ENCODE measurements at regions not wholly inside any gene's neighbourhood (a gene's known extent, or its start where the extent isn't known, plus 50 kb on each side); places are given as distances from the start of the nearest gene placed in this dataset.

DNA sequence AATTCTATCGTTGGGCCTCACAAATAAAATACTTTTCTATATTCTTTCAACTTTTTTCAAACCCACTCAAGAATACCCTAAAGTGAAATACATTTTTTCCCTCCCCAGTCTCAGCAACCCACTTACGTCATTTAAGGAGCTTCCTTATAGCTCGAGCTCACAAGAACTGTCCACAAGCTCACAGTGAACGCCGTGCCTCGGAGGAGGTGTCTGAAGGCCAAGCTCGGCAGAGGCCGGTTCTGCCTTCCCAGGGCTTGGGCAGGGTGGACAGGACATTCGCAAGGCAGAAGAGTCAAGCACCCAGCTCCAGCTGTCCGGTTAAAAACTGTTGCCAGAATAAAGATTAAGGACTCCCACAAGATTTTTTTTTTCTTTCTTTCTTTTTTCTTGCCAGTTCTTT is 802.3 kb downstream of the QKI start:
- TF ChIP-seq, protein P1, sequence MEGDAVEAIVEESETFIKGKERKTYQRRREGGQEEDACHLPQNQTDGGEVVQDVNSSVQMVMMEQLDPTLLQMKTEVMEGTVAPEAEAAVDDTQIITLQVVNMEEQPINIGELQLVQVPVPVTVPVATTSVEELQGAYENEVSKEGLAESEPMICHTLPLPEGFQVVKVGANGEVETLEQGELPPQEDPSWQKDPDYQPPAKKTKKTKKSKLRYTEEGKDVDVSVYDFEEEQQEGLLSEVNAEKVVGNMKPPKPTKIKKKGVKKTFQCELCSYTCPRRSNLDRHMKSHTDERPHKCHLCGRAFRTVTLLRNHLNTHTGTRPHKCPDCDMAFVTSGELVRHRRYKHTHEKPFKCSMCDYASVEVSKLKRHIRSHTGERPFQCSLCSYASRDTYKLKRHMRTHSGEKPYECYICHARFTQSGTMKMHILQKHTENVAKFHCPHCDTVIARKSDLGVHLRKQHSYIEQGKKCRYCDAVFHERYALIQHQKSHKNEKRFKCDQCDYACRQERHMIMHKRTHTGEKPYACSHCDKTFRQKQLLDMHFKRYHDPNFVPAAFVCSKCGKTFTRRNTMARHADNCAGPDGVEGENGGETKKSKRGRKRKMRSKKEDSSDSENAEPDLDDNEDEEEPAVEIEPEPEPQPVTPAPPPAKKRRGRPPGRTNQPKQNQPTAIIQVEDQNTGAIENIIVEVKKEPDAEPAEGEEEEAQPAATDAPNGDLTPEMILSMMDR (IDR thresholded peaks at IDR 0.05; ENCODE audit: low read length), result no peak
- no peak for TF ChIP-seq EZH2phosphoT487 (IDR thresholded peaks at IDR 0.05; ENCODE audit: low read length)

Data from MM.1S (cell line).